IPS DF 6.9 (cell line): ENCODE measurements at regions not wholly inside any gene's neighbourhood (a gene's known extent, or its start where the extent isn't known, plus 50 kb on each side); places are given as distances from the start of the nearest gene placed in this dataset.

Experiments used
- DNase-seq: peaks from one replicate; pipeline ENCODE4 v3.0.0-alpha.2; 2013; ENCODE audit warnings: low read depth, low spot score
- H3K27ac ChIP-seq: one replicate; pipeline ENCODE4 v1.5.1; 2013; ENCODE audit warnings: low read length, control low read depth
- H3K27me3 ChIP-seq: 2 replicates; pipeline ENCODE4 v1.6.1; 2013; ENCODE audit warnings: mild to moderate bottlenecking, low read length; ENCODE audit not compliant: control insufficient read depth, insufficient read depth
- H3K36me3 ChIP-seq: 2 replicates; pipeline ENCODE4 v1.6.1; 2013; ENCODE audit warnings: low read length; ENCODE audit not compliant: control insufficient read depth, insufficient read depth
- H3K4me1 ChIP-seq: 2 replicates; pipeline ENCODE4 v1.6.1; 2013; ENCODE audit warnings: low read length; ENCODE audit not compliant: control insufficient read depth, insufficient read depth
- H3K4me3 ChIP-seq: 2 replicates; pipeline ENCODE4 v1.5.1; 2013; ENCODE audit warnings: mild to moderate bottlenecking, low read length
- H3K9me3 ChIP-seq: 2 replicates; pipeline ENCODE4 v1.6.1; 2013; ENCODE audit warnings: low read length, inconsistent platforms; ENCODE audit not compliant: control insufficient read depth, insufficient read depth
- WGBS: extraction: QIAGEN DNeasy Blood & Tissue Kit; methylation state at CpG from one replicate; pipeline ENCODE4 v1.1.7; 2013; ENCODE audit warnings: mixed read lengths, missing lambda C conversion rate; ENCODE audit not compliant: insufficient read length, insufficient coverage; 5-methylcytosine and 5-hydroxymethylcytosine counted together

GRCh38 chr20:20859510-20859909, 147.1 kb upstream of the RALGAPA2 start:
- Histone ChIP-seq H3K4me1 (no peaks in the 10 kb centered on the region), H3K27ac (no peak overlapping the region), H3K9me3 (no peaks in the 10 kb centered on the region), H3K36me3 (no peaks in the 10 kb centered on the region), H3K27me3 (no peaks in the 10 kb centered on the region), H3K4me3 (no peak overlapping the region)
- WGBS: no CpG with 5 or more reads among the region's 7 CpGs
- no peak for DNase-seq

- Histone ChIP-seq H3K4me3 (no peak overlapping the region), H3K4me1 (no peaks in the 10 kb centered on the region), H3K9me3 (no peaks in the 10 kb centered on the region; the same call in 1 of the 2 replicates), H3K27me3 (no peaks in the 10 kb centered on the region), H3K36me3 (no peaks in the 10 kb centered on the region), H3K27ac (no peak overlapping the region)
- DNase-seq: no peak
- WGBS: no CpG with 5 or more reads among the region's 2 CpGs
These were observed 144.5 kb upstream of the RALGAPA2 start for GRCh38 chr20:20856956-20857355.

- Histone ChIP-seq H3K27ac (no peak overlapping the region), H3K27me3 (no peaks in the 10 kb centered on the region), H3K4me1 (no peaks in the 10 kb centered on the region), H3K4me3 (no peak overlapping the region), H3K36me3 (no peaks in the 10 kb centered on the region), H3K9me3 (no peaks in the 10 kb centered on the region; the same call in 1 of the 2 replicates)
- DNase-seq: no peak
- 100% methylated on average over 1 of the region's 7 CpGs for WGBS
These were observed 143.9 kb upstream of the RALGAPA2 start for GRCh38 chr20:20856306-20856705.

GRCh38 chr20:20851385-20851784, 138.9 kb upstream of the RALGAPA2 start:
- H3K27me3 ChIP-seq: no peaks in the 10 kb centered on the region
- H3K4me1 ChIP-seq: no peaks in the 10 kb centered on the region
- no CpG with 5 or more reads among the region's 1 CpG for whole genome bisulfite sequencing
- no peaks in the 10 kb centered on the region for H3K36me3 ChIP-seq
- no peak for DNase-seq
- no peaks in the 10 kb centered on the region; the same call in 1 of the 2 replicates for H3K9me3 ChIP-seq
- H3K4me3 ChIP-seq: no peak overlapping the region
- no peak overlapping the region for H3K27ac ChIP-seq

- Histone ChIP-seq H3K4me3 (no peak overlapping the region), H3K4me1 (no peaks in the 10 kb centered on the region), H3K27me3 (no peaks in the 10 kb centered on the region), H3K9me3 (no peaks in the 10 kb centered on the region; the same call in 1 of the 2 replicates), H3K27ac (no peak overlapping the region), H3K36me3 (no peaks in the 10 kb centered on the region)
- no CpG with 5 or more reads among the region's 2 CpGs for WGBS
- DNase-seq: no peak
These were observed 138.0 kb upstream of the RALGAPA2 start for GRCh38 chr20:20850407-20850806.

GRCh38 chr20:20849161-20849560, 136.7 kb upstream of the RALGAPA2 start:
- no peak overlapping the region for H3K4me3 ChIP-seq
- no peaks in the 10 kb centered on the region for H3K36me3 ChIP-seq
- H3K27me3 ChIP-seq: no peaks in the 10 kb centered on the region
- H3K4me1 ChIP-seq: no peaks in the 10 kb centered on the region
- no peak for DNase-seq
- H3K27ac ChIP-seq: no peak overlapping the region
- no peaks in the 10 kb centered on the region; the same call in 1 of the 2 replicates for H3K9me3 ChIP-seq
- WGBS: no CpG with 5 or more reads among the region's 9 CpGs

GRCh38 chr20:20847814-20848213, 135.4 kb upstream of the RALGAPA2 start:
- no peak overlapping the region for H3K4me3 ChIP-seq
- H3K4me1 ChIP-seq: no peaks in the 10 kb centered on the region
- no peak for DNase-seq
- H3K9me3 ChIP-seq: no peaks in the 10 kb centered on the region
- no CpG with 5 or more reads among the region's 11 CpGs for WGBS
- H3K36me3 ChIP-seq: no peaks in the 10 kb centered on the region
- no peak overlapping the region for H3K27ac ChIP-seq
- H3K27me3 ChIP-seq: no peaks in the 10 kb centered on the region

GRCh38 chr20:20843982-20844381, 131.5 kb upstream of the RALGAPA2 start:
- Histone ChIP-seq H3K9me3 (no peaks in the 10 kb centered on the region), H3K27me3 (no peaks in the 10 kb centered on the region; the same call in 1 of the 2 replicates), H3K4me1 (no peaks in the 10 kb centered on the region), H3K36me3 (no peaks in the 10 kb centered on the region), H3K27ac (no peak overlapping the region), H3K4me3 (no peak overlapping the region)
- no CpG with 5 or more reads among the region's 6 CpGs for WGBS
- DNase-seq: peak; percentile 33

GRCh38 chr20:20839771-20840170, 127.3 kb upstream of the RALGAPA2 start:
- H3K27ac ChIP-seq: no peak overlapping the region
- H3K9me3 ChIP-seq: no peaks in the 10 kb centered on the region
- no peak for DNase-seq
- H3K4me3 ChIP-seq: no peak overlapping the region
- H3K27me3 ChIP-seq: no peaks in the 10 kb centered on the region; the same call in none of the 2 replicates
- no peaks in the 10 kb centered on the region for H3K36me3 ChIP-seq
- H3K4me1 ChIP-seq: peaks cover 2% of the 10 kb centered on the region

- Histone ChIP-seq H3K4me1 (peaks cover 2% of the 10 kb centered on the region), H3K4me3 (no peak overlapping the region), H3K27ac (no peak overlapping the region), H3K9me3 (no peaks in the 10 kb centered on the region), H3K27me3 (no peaks in the 10 kb centered on the region; the same call in none of the 2 replicates), H3K36me3 (no peaks in the 10 kb centered on the region)
- DNase-seq: no peak
- WGBS: no CpG with 5 or more reads among the region's 19 CpGs
These were observed 125.2 kb upstream of the RALGAPA2 start for GRCh38 chr20:20837574-20838021.

GRCh38 chr20:20836836-20837235, 124.4 kb upstream of the RALGAPA2 start:
- no peaks in the 10 kb centered on the region for H3K36me3 ChIP-seq
- no peak for DNase-seq
- no CpG with 5 or more reads among the region's 6 CpGs for WGBS
- H3K27me3 ChIP-seq: no peaks in the 10 kb centered on the region; the same call in 1 of the 2 replicates
- H3K4me3 ChIP-seq: no peak overlapping the region
- no peak overlapping the region for H3K27ac ChIP-seq
- peaks cover 2% of the 10 kb centered on the region for H3K4me1 ChIP-seq
- H3K9me3 ChIP-seq: no peaks in the 10 kb centered on the region
